Calu3 (cell line): ENCODE measurements at regions not wholly inside any gene's neighbourhood (a gene's known extent, or its start where the extent isn't known, plus 50 kb on each side); places are given as distances from the start of the nearest gene placed in this dataset.

Experiments
- BruUV-seq: library from RNA; stranded (reverse); fragments of 400-500 nt; replicated peaks from 2 replicates; lab custom pipeline; 2021; lab: Mats Ljungman, UMichigan
- CTCF ChIA-PET: fragments of 300-600 bp; sonication (Branson Sonifier 250); formaldehyde crosslinking; loops from one replicate; lab custom pipeline; 2022; ENCODE audit warnings: antibody characterized with exemption; lab: Charles Lee
- DNase-seq: peaks from one replicate; pipeline ENCODE4 v3.0.0; 2022
- H3K27ac Mint-ChIP-seq: one replicate; pipeline ENCODE4 v1.8.0; 2022; ENCODE audit warnings: mixed read lengths; ENCODE audit not compliant: unreplicated experiment
- H3K27me3 Mint-ChIP-seq: one replicate; pipeline ENCODE4 v1.8.0; 2022; ENCODE audit warnings: mixed read lengths; ENCODE audit not compliant: unreplicated experiment
- H3K36me3 Mint-ChIP-seq: one replicate; pipeline ENCODE4 v1.8.0; 2022; ENCODE audit warnings: mild to moderate bottlenecking, moderate library complexity, mixed read lengths; ENCODE audit not compliant: insufficient read depth, unreplicated experiment
- H3K4me1 Mint-ChIP-seq: one replicate; pipeline ENCODE4 v1.8.0; 2022; ENCODE audit warnings: mild to moderate bottlenecking, low read depth, mixed read lengths; ENCODE audit not compliant: unreplicated experiment
- H3K4me3 Mint-ChIP-seq: one replicate; pipeline ENCODE4 v1.8.0; 2022; ENCODE audit warnings: mild to moderate bottlenecking, low read depth, moderate library complexity, mixed read lengths; ENCODE audit not compliant: unreplicated experiment
- H3K9me3 Mint-ChIP-seq: one replicate; pipeline ENCODE4 v1.8.0; 2022; ENCODE audit warnings: low read depth, mixed read lengths; ENCODE audit not compliant: unreplicated experiment
- CTCF ChIP-seq: fragments of 200-600 bp; IDR thresholded peaks from one replicate; pipeline ENCODE4 v1.8.0; 2022; ENCODE audit warnings: antibody characterized with exemption; ENCODE audit not compliant: unreplicated experiment
- intact Hi-C: fragments of 100-400 bp; cut with micrococcal nuclease; formaldehyde crosslinking; loops from one replicate; pipeline ENCODE4 v1.10.0; 2022; ENCODE audit not compliant: unreplicated experiment

GRCh38 chr4:152099555-152099954, 338.7 kb upstream of the GATB start:
- no peak overlapping the region for H3K27ac Mint-ChIP-seq
- intact Hi-C loops, result no loop called here
- H3K9me3 Mint-ChIP-seq, result no peaks in the 10 kb centered on the region
- no peak overlapping the region for H3K4me3 Mint-ChIP-seq
- H3K36me3 Mint-ChIP-seq, result no peaks in the 10 kb centered on the region
- peaks cover 32% of the 10 kb centered on the region for H3K4me1 Mint-ChIP-seq
- no peak for DNase-seq
- TF ChIP-seq CTCF, result no peak
- BruUV-seq, result no TSS peak
- peaks cover 2% of the 10 kb centered on the region for H3K27me3 Mint-ChIP-seq
- CTCF ChIA-PET, result no interaction called here

GRCh38 chr4:152099061-152099425, 338.2 kb upstream of the GATB start:
- peaks cover 7% of the 10 kb centered on the region for H3K27me3 Mint-ChIP-seq
- TF ChIP-seq CTCF, result no peak
- DNase-seq, result no peak
- H3K9me3 Mint-ChIP-seq, result no peaks in the 10 kb centered on the region
- H3K36me3 Mint-ChIP-seq, result no peaks in the 10 kb centered on the region
- no peak overlapping the region for H3K4me3 Mint-ChIP-seq
- intact Hi-C loops, result no loop called here
- no TSS peak for BruUV-seq
- peaks cover 32% of the 10 kb centered on the region for H3K4me1 Mint-ChIP-seq
- CTCF ChIA-PET, result no interaction called here
- no peak overlapping the region for H3K27ac Mint-ChIP-seq

GRCh38 chr4:152098365-152099060, 337.7 kb upstream of the GATB start:
- DNase-seq, result no peak
- Mint-ChIP-seq H3K4me1 (peaks cover 32% of the 10 kb centered on the region), H3K9me3 (no peaks in the 10 kb centered on the region), H3K27ac (no peak overlapping the region), H3K27me3 (peaks cover 13% of the 10 kb centered on the region), H3K36me3 (no peaks in the 10 kb centered on the region), H3K4me3 (no peak overlapping the region)
- TF ChIP-seq CTCF, result no peak
- no TSS peak for BruUV-seq
- intact Hi-C loops, result no loop called here
- CTCF ChIA-PET, result no interaction called here

GRCh38 chr4:152097371-152097770, 336.6 kb upstream of the GATB start:
- H3K9me3 Mint-ChIP-seq, result no peaks in the 10 kb centered on the region
- H3K27ac Mint-ChIP-seq, result no peak overlapping the region
- no peak for DNase-seq
- H3K27me3 Mint-ChIP-seq, result peaks cover 22% of the 10 kb centered on the region
- peaks cover 25% of the 10 kb centered on the region for H3K4me1 Mint-ChIP-seq
- CTCF ChIA-PET, result no interaction called here
- H3K36me3 Mint-ChIP-seq, result no peaks in the 10 kb centered on the region
- no peak overlapping the region for H3K4me3 Mint-ChIP-seq
- TF ChIP-seq CTCF, result no peak
- no TSS peak for BruUV-seq
- intact Hi-C loops, result no loop called here
